Activated T-helper 1 cell treated with anti-CD3 and anti-CD28 coated beads, Interleukin-2, amount 50 U/mL, for 16 hours (primary cell): ENCODE measurements at regions not wholly inside any gene's neighbourhood (a gene's known extent, or its start where the extent isn't known, plus 50 kb on each side); places are given as distances from the start of the nearest gene placed in this dataset.
"Not testable (repeated sequence)": the region's sequence is repeated elsewhere in the genome, so short reads cannot be mapped to it uniquely, and the experiment has no call there.

Experiments
- DNase-seq, 2 donors: peaks; one replicate each; pipeline ENCODE4 v3.0.0-alpha.2; 2020; ENCODE audit warnings: low read depth in 1 of 2, low spot score in 1 of 2

GRCh38 chr6:37078814-37079213, 73.4 kb downstream of the FGD2 start:
- DNase-seq, result no peak

- no peak for DNase-seq
Observed at GRCh38 chr6:37081042-37081607, 75.7 kb downstream of the FGD2 start.

- no peak for DNase-seq
Observed at GRCh38 chr6:37082390-37083130, 77.1 kb downstream of the FGD2 start.

GRCh38 chr6:37083243-37084138, 78.0 kb downstream of the FGD2 start:
- no peak for DNase-seq

GRCh38 chr6:37084665-37085064, 79.2 kb downstream of the FGD2 start:
- not testable (repeated sequence) for DNase-seq

GRCh38 chr6:37085198-37085597, 79.7 kb downstream of the FGD2 start:
- no peak for DNase-seq

GRCh38 chr6:37088897-37089296, 81.1 kb upstream of the PIM1 start:
- DNase-seq, result no peak

- no peak for DNase-seq
Observed at GRCh38 chr6:37089783-37090182, 80.2 kb upstream of the PIM1 start.

- not testable (repeated sequence) for DNase-seq
Observed at GRCh38 chr6:37091104-37091503, 78.8 kb upstream of the PIM1 start.

GRCh38 chr6:37091586-37091985, 78.4 kb upstream of the PIM1 start:
- not testable (repeated sequence) for DNase-seq

GRCh38 chr6:37092923-37093727, 76.8 kb upstream of the PIM1 start:
- no peak for DNase-seq

- no peak for DNase-seq
Observed at GRCh38 chr6:37093728-37094069, 76.3 kb upstream of the PIM1 start.

- no peak for DNase-seq
Observed at GRCh38 chr6:37095997-37096396, 74.0 kb upstream of the PIM1 start.

GRCh38 chr6:37097335-37097734, 72.6 kb upstream of the PIM1 start:
- DNase-seq, result no peak

- no peak for DNase-seq
Observed at GRCh38 chr6:37099442-37099841, 70.5 kb upstream of the PIM1 start.

- no peak for DNase-seq
Observed at GRCh38 chr6:37100745-37101144, 69.2 kb upstream of the PIM1 start.

- DNase-seq, result no peak
Observed at GRCh38 chr6:37101991-37102298, 68.0 kb upstream of the PIM1 start.

- peak; percentile 37 to 48 for DNase-seq
Observed at GRCh38 chr6:37102299-37103168, 67.4 kb upstream of the PIM1 start.

GRCh38 chr6:37103169-37104039, 66.5 kb upstream of the PIM1 start:
- DNase-seq, result no peak

GRCh38 chr6:37104824-37105147, 65.2 kb upstream of the PIM1 start:
- no peak for DNase-seq
